Transverse colon (tissue), 4 donors: ENCODE measurements at regions not wholly inside any gene's neighbourhood (a gene's known extent, or its start where the extent isn't known, plus 50 kb on each side); places are given as distances from the start of the nearest gene placed in this dataset.

Source experiments
- DNase-seq: peaks from one replicate; pipeline ENCODE4 v3.0.0-alpha.2; 2019
- H3K27ac ChIP-seq, 4 donors: fragments of 200-600 bp; sonication (generic); 2 replicates each; pipeline ENCODE4 v1.5.1; 2016 to 2018; ENCODE audit warnings: inconsistent platforms in 4 of 4
- H3K27me3 ChIP-seq: fragments of 200-600 bp; sonication (generic); 2 replicates; pipeline ENCODE4 v1.5.1; 2017; ENCODE audit warnings: inconsistent platforms
- H3K36me3 ChIP-seq, 4 donors: fragments of 200-600 bp; sonication (generic); 2 replicates each; pipeline ENCODE4 v1.5.1; 2017 to 2019; ENCODE audit warnings: inconsistent platforms in 4 of 4
- H3K4me1 ChIP-seq, 4 donors: fragments of 200-600 bp; sonication (generic); 2 replicates each; pipeline ENCODE4 v1.5.1; 2017 to 2020; ENCODE audit warnings: inconsistent platforms in 4 of 4
- H3K4me3 ChIP-seq, 4 donors: fragments of 200-600 bp; sonication (generic); 1 replicate in 1 of 4; 2 replicates in 3 of 4; pipeline versions ENCODE4 v1.5.1 to v1.6.1; 2017 to 2019; ENCODE audit warnings: inconsistent platforms in 4 of 4
- H3K9me3 ChIP-seq, 2 donors: fragments of 200-600 bp; sonication (generic); 2 replicates each; pipeline ENCODE4 v1.5.1; 2017 to 2019; ENCODE audit warnings: inconsistent platforms in 2 of 2
- CTCF ChIP-seq, 5 experiments: fragments of 200-600 bp in 3 of 5; fragments of 450-650 bp in 2 of 5; sonication (generic) in 3 of 5; IDR thresholded peaks; 1 replicate in 2 of 5; 2 replicates in 3 of 5; pipeline ENCODE4 v1.5.1; 2016 to 2017; ENCODE audit warnings: antibody characterized with exemption in 5 of 5, inconsistent platforms in 3 of 5, mild to moderate bottlenecking in 2 of 5, moderate library complexity in 1 of 5
- EP300 ChIP-seq: sonication (generic); formaldehyde crosslinking; IDR thresholded peaks from one replicate; pipeline ENCODE4 v1.6.1; 2017; ENCODE audit warnings: antibody characterized with exemption, low read depth
- POLR2A ChIP-seq: fragments of 450-650 bp; IDR thresholded peaks from one replicate; pipeline ENCODE4 v1.6.1; 2016; ENCODE audit warnings: antibody characterized with exemption, mild to moderate bottlenecking, moderate library complexity
- POLR2AphosphoS5 ChIP-seq, 3 donors: sonication (generic); formaldehyde crosslinking; IDR thresholded peaks; one replicate each; pipeline ENCODE4 v1.6.1; 2016; ENCODE audit warnings: antibody characterized with exemption in 3 of 3
- WGBS, 2 donors: methylation state at CpG; one replicate each; pipeline ENCODE4 v1.1.5; 2018; ENCODE audit warnings: low coverage in 1 of 2; 5-methylcytosine and 5-hydroxymethylcytosine counted together
- in situ Hi-C, 4 donors: fragments of 200-750 bp; cut with MboI; loops; one replicate each; pipeline versions ENCODE4 v1.15.0 to v1.15.1; 2017; ENCODE audit warnings: low sequenced_read_pairs in 3 of 4, low pct_ligation_motif_present in 1 of 4, low pct_unique_long_range_greater_than_20kb in 1 of 4
- intact Hi-C: fragments of 100-400 bp; cut with DNase I; formaldehyde crosslinking; loops from one replicate; pipeline ENCODE4 v1.15.1; 2023; ENCODE audit warnings: low total_unique reads

GRCh38 chr12:125704803-125705202 is 639.6 kb downstream of the AACS start:
- H3K27me3 ChIP-seq, result no peaks in the 10 kb centered on the region
- in situ Hi-C loops (no loop called here), intact Hi-C loops (no loop called here)
- no peaks in the 10 kb centered on the region for H3K36me3 ChIP-seq
- WGBS, 2 donors, result 93 to 95% methylated on average over 3 of the region's 3 CpGs
- no peaks in the 10 kb centered on the region for H3K4me1 ChIP-seq
- no peak overlapping the region for H3K4me3 ChIP-seq
- H3K27ac ChIP-seq, result no peak overlapping the region
- no peak for TF ChIP-seq EP300
- TF ChIP-seq CTCF (IDR thresholded peaks at IDR 0.05), result no peak
- no peak for TF ChIP-seq POLR2AphosphoS5 (IDR thresholded peaks at IDR 0.05)
- no peak for TF ChIP-seq POLR2A
- no peak for DNase-seq
- peaks cover 0 to 4% of the 10 kb centered on the region in 2 donors for H3K9me3 ChIP-seq

GRCh38 chr12:125720961-125721360 is 655.7 kb downstream of the AACS start:
- no peaks in the 10 kb centered on the region for H3K27me3 ChIP-seq
- no peak for DNase-seq
- TF ChIP-seq POLR2AphosphoS5 (IDR thresholded peaks at IDR 0.05) (no peak), EP300 (no peak), CTCF (IDR thresholded peaks at IDR 0.05) (no peak)

GRCh38 chr12:125734137-125734536 is 668.9 kb downstream of the AACS start:
- no peak for TF ChIP-seq POLR2AphosphoS5 (IDR thresholded peaks at IDR 0.05)
- Histone ChIP-seq H3K4me1 (no peaks in the 10 kb centered on the region), H3K4me3 (no peak overlapping the region), H3K27me3 (no peaks in the 10 kb centered on the region), H3K9me3 (peaks cover 0 to 6% of the 10 kb centered on the region in 2 donors), H3K27ac (no peak overlapping the region), H3K36me3 (no peaks in the 10 kb centered on the region)
- in situ Hi-C loops, result no loop called here
- 67% methylated on average over 1 of the region's 1 CpG; no CpG with 5 or more reads in 1 of the 2 donors for WGBS, 2 donors
- intact Hi-C loops, result no loop called here
- DNase-seq, result no peak

More at GRCh38 chr12:125720961-125721360, 655.7 kb downstream of the AACS start:
- Histone ChIP-seq H3K36me3 (no peaks in the 10 kb centered on the region), H3K27ac (no peak overlapping the region), H3K9me3 (peaks cover 17 to 20% of the 10 kb centered on the region in 2 donors), H3K4me3 (no peak overlapping the region), H3K4me1 (no peaks in the 10 kb centered on the region)
- intact Hi-C loops, result no loop called here
- in situ Hi-C loops, result no loop called here
- WGBS, 2 donors, result 87% methylated on average over 10 of the region's 10 CpGs; no CpG with 5 or more reads in 1 of the 2 donors

GRCh38 chr12:125738211-125738610 is 673.0 kb downstream of the AACS start:
- intact Hi-C loops (no loop called here), in situ Hi-C loops (no loop called here)
- DNase-seq, result no peak
- TF ChIP-seq POLR2AphosphoS5 (IDR thresholded peaks at IDR 0.05) (no peak), POLR2A (no peak), EP300 (no peak), CTCF (IDR thresholded peaks at IDR 0.05) (no peak)
- WGBS, 2 donors, result 96 to 100% methylated on average over 1 of the region's 1 CpG
- Histone ChIP-seq H3K4me3 (no peak overlapping the region), H3K9me3 (peaks cover 0 to 6% of the 10 kb centered on the region in 2 donors), H3K36me3 (no peaks in the 10 kb centered on the region), H3K27ac (no peak overlapping the region), H3K27me3 (no peaks in the 10 kb centered on the region), H3K4me1 (no peaks in the 10 kb centered on the region)

DNA sequence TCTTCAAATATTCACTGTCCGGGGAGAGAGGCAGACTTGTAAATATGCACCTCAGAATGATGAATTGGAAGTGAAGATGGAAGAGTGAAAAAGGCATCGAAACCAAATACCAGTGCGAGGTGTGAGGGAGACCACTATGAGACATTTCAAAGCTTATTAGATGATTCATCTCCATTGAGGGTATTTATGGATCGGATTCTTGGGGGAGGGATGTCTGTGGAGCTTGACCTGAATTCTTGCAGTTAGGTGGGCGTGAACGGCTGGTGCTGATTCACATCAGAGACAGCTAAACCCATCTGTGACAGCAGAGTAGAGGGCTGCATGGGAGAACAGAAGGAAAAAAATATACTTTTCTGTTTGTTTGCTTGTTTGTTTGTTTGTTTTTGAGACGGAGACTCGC is 677.2 kb downstream of the AACS start:
- DNase-seq, result no peak
- whole genome bisulfite sequencing, 2 donors, result 76 to 85% methylated on average over 2 to 8 of the region's 8 CpGs
- H3K4me3 ChIP-seq, result no peak overlapping the region
- in situ Hi-C loops, result no loop called here
- H3K4me1 ChIP-seq, result no peaks in the 10 kb centered on the region
- H3K9me3 ChIP-seq, result no peaks in the 10 kb centered on the region
- H3K36me3 ChIP-seq, result no peaks in the 10 kb centered on the region
- intact Hi-C loops, result no loop called here
- no peaks in the 10 kb centered on the region for H3K27me3 ChIP-seq
- TF ChIP-seq CTCF (IDR thresholded peaks at IDR 0.05) (no peak), POLR2AphosphoS5 (IDR thresholded peaks at IDR 0.05) (no peak), POLR2A (no peak), EP300 (no peak)
- no peak overlapping the region for H3K27ac ChIP-seq
